ENCODE measurements at regions not wholly inside any gene's neighbourhood (a gene's known extent, or its start where the extent isn't known, plus 50 kb on each side); places are given as distances from the start of the nearest gene placed in this dataset.

DNA sequence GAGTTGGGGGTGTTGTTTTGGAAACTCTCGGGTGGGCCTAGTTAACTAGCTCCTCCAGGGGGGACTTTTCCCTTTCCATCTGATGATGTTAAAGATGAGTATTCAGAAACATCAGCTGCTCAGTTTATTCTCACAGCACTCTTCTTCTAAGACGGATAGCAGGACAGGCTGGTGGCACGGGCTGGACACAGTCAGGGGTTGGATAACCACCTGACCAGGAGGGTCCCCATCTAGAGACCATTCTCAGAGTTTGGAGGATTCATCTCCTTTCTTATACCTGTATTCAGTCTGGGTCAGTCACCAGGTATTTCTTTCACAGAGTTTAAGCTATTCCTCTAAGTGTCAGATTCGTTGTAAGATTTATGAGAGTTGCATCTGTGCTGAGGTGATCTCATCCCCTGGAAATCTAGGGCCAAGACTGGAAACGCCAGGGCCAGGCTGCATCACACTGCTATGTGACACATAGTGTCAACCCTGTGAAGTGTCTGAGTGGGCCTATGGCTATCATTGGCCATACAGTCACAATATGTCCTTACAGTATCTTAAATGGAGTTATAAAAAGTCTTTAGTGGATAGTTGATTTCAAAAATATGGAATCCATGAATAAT is 111.7 kb downstream of the FAM50B start:
- peak; percentile 53; the same call in 1 of the 2 replicates for ATAC-seq (ENCODE audit: low read depth)
- TF ChIP-seq MAZ (IDR thresholded peaks at IDR 0.05; ENCODE audit: borderline replicate concordance, low read depth, low read length) (no peak), SMC3 (IDR thresholded peaks at IDR 0.05; ENCODE audit: low read depth, low read length) (no peak), BHLHE40 (IDR thresholded peaks at IDR 0.05; ENCODE audit: low read depth, low read length) (no peak), MXI1 (IDR thresholded peaks at IDR 0.05; ENCODE audit: borderline replicate concordance, low read depth, low read length) (no peak), RAD21 (IDR thresholded peaks at IDR 0.05; ENCODE audit: low read length) (no peak), MAFK (IDR thresholded peaks at IDR 0.05; ENCODE audit: low read depth, low read length) (no peak), CHD1 (IDR thresholded peaks at IDR 0.05; ENCODE audit: low read depth, low read length) (no peak), CEBPB (IDR thresholded peaks at IDR 0.05; ENCODE audit: low read depth, low read length) (no peak)
- TF ChIP-seq, protein P1, sequence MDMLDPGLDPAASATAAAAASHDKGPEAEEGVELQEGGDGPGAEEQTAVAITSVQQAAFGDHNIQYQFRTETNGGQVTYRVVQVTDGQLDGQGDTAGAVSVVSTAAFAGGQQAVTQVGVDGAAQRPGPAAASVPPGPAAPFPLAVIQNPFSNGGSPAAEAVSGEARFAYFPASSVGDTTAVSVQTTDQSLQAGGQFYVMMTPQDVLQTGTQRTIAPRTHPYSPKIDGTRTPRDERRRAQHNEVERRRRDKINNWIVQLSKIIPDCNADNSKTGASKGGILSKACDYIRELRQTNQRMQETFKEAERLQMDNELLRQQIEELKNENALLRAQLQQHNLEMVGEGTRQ (IDR thresholded peaks at IDR 0.05; ENCODE audit: low read depth, low read length), result no peak
- Histone ChIP-seq H3K4ac (ENCODE audit: low read depth, low read length) (no peak overlapping the region; the same call in 1 of the 2 replicates), H3K4me3 (ENCODE audit: insufficient read depth, low read depth, low read length) (no peak overlapping the region), H3K27me3 (ENCODE audit: control insufficient read depth, insufficient read depth, low read length) (no peaks in the 10 kb centered on the region; the same call in 1 of the 2 replicates), H4K91ac (ENCODE audit: insufficient read depth, low read depth, low read length) (no peak overlapping the region), H4K20me1 (ENCODE audit: insufficient read depth, low read length) (no peaks in the 10 kb centered on the region), H3K14ac (replicated peaks; ENCODE audit: low read depth, low read length) (no peak overlapping the region), H3K23ac (ENCODE audit: low read depth, low read length) (no peak overlapping the region), H3K79me1 (ENCODE audit: low read depth in 1 of 2, low read length in 2 of 2) (no peaks in the 10 kb centered on the region), H2BK5ac (ENCODE audit: low read depth, low read length, poor library complexity, severe bottlenecking) (no peak overlapping the region), H2BK15ac (ENCODE audit: low read depth, low read length) (no peak overlapping the region), H3K27ac (ENCODE audit: insufficient read depth, low read length) (no peak overlapping the region), H3K4me2 (ENCODE audit: low read depth, low read length) (no peak overlapping the region), H2BK20ac (ENCODE audit: low read depth, low read length) (no peak overlapping the region; the same call in 1 of the 2 replicates), H3K9ac (ENCODE audit: low read depth, low read length) (no peak overlapping the region), H2BK120ac (ENCODE audit: low read depth, low read length) (no peak overlapping the region), H2AFZ (replicated peaks; ENCODE audit: low read length, poor library complexity) (no peak overlapping the region), H3K4me1 (ENCODE audit: control insufficient read depth, insufficient read depth, low read length) (peaks cover 2% of the 10 kb centered on the region; the same call in 1 of the 2 replicates), H4K8ac (ENCODE audit: low read depth in 2 of 2, low read length in 2 of 2) (no peak overlapping the region), H3K9me3 (ENCODE audit: control insufficient read depth, insufficient read depth, low read length) (no peaks in the 10 kb centered on the region), H2AK9ac (replicated peaks; ENCODE audit: low read depth, low read length, poor library complexity) (no peak overlapping the region), H3K18ac (ENCODE audit: low read depth, low read length) (no peak overlapping the region), H3K9me1 (ENCODE audit: insufficient read depth, low read length) (peaks cover 7% of the 10 kb centered on the region; the same call in 1 of the 2 replicates), H3K36me3 (ENCODE audit: control insufficient read depth, insufficient read depth, low read length) (no peaks in the 10 kb centered on the region), H4K5ac (ENCODE audit: low read depth, low read length) (no peak overlapping the region), H3K56ac (ENCODE audit: extremely low read depth, insufficient read depth, low read length) (no peak overlapping the region), H2AK5ac (ENCODE audit: low read depth, low read length) (peak overlapping the region; percentile 36)
- ChIA-PET POLR2A (ENCODE audit: unreplicated experiment) (no interaction called here), CTCF (interaction anchor here (0.6 to 1.2 kb wide), 3 partner anchors 18 to 236 kb away, joined by 3 to 5 read pairs (median 3); no protein-coding TSS in a partner anchor)
- no CpG with 5 or more reads among the region's 5 CpGs for WGBS, 2 experiments (ENCODE audit: extremely low coverage in 2 of 2, insufficient read length in 1 of 2)
- in situ Hi-C loops (cut with MboI; ENCODE audit: low sequenced_read_pairs), result no loop called here
- peak; percentile 38 for DNase-seq
- intact Hi-C loops (cut with micrococcal nuclease), result no loop called here
- dilution Hi-C loops (cut with HindIII; ENCODE audit: low sequenced_read_pairs, unreplicated experiment), result no loop called here
- BruUV-seq (replicated peaks), result no TSS peak

Data from IMR-90 (cell line).